Jurkat, Clone E6-1 (cell line): ENCODE measurements at regions not wholly inside any gene's neighbourhood (a gene's known extent, or its start where the extent isn't known, plus 50 kb on each side); places are given as distances from the start of the nearest gene placed in this dataset.
"Not testable (repeated sequence)": the region's sequence is repeated elsewhere in the genome, so short reads cannot be mapped to it uniquely, and the experiment has no call there.

Experiments
- DNase-seq: peaks from one replicate; pipeline ENCODE4 v3.0.0-alpha.2; 2011; ENCODE audit warnings: low read depth, low spot score
- H3K4me3 ChIP-seq: 2 replicates; pipeline ENCODE4 v1.5.1; 2011; ENCODE audit warnings: mild to moderate bottlenecking, low read length, control low read depth, moderate library complexity

- no peak overlapping the region for H3K4me3 ChIP-seq
- no peak for DNase-seq
These were observed 472.9 kb upstream of the GRID2 start for GRCh38 chr4:91830681-91831395.

DNA sequence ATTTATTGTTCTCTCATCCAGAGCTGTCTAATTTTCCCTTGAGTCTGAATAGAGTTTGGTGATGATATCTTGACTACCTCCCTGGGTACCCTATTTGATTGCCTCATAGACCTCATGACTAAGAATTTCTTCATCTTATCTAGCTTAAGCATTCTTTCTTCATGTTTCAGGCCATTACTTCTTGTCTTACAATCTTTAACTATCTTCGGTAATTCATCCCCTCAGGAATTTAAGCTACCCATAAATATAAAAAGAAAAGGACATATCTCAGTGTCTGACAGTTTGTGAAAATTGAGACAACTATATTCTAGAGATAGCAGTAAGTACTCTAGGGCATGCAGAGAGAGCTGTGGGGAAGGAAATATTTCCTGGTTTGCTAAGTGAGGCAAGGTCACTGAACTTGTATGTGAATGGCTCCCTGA is 466.1 kb upstream of the GRID2 start:
- no peak overlapping the region for H3K4me3 ChIP-seq
- no peak for DNase-seq

GRCh38 chr4:91838181-91838861 is 465.4 kb upstream of the GRID2 start:
- no peak for DNase-seq
- no peak overlapping the region for H3K4me3 ChIP-seq

- no peak for DNase-seq
- H3K4me3 ChIP-seq: no peak overlapping the region
These were observed 463.4 kb upstream of the GRID2 start for GRCh38 chr4:91840359-91840758.

DNA sequence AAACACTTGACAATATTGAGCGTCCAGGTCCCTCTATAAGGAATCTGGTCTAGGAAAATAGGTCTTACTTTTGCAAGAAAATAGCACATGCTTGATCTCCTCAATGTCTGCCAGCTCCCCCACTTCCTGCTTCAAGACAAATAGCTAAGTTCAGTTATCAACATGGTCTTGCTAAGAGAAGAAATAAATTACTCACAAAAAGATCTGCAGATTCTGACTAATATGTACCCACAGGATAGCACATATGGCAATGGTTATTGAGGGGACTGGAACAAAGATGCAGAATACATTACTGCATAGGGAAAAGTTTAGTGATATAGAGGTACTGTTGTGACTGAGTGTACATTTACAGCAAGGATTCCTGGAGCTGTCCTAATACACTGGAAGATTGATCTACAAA is 457.5 kb upstream of the GRID2 start:
- DNase-seq: no peak
- no peak overlapping the region for H3K4me3 ChIP-seq

DNA sequence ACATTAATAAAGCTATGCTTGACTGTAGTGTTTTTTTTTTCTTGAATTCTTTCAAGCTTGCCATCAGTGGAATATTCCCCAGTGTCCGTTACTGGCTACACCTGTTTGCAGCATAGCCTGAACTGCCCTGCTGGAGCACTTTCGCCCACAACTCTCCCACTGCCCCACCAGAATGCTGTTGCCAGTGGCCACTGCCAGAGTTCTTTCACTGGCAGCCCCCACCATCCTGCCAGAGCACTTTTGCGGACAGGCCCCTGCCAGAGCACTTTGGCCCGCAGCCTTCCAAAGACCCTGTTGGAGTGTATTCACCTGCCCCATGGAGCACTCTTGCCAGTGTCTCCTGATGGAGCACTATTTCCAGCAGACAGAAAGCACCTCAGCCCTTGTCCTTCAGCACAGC is 452.3 kb upstream of the GRID2 start:
- H3K4me3 ChIP-seq: no peak overlapping the region
- no peak for DNase-seq

- no peak overlapping the region for H3K4me3 ChIP-seq
- no peak for DNase-seq
These were observed 415.8 kb upstream of the GRID2 start for GRCh38 chr4:91887926-91888325.

GRCh38 chr4:91891217-91891616 is 412.5 kb upstream of the GRID2 start:
- DNase-seq, H3K4me3 ChIP-seq: not testable (repeated sequence)

DNA sequence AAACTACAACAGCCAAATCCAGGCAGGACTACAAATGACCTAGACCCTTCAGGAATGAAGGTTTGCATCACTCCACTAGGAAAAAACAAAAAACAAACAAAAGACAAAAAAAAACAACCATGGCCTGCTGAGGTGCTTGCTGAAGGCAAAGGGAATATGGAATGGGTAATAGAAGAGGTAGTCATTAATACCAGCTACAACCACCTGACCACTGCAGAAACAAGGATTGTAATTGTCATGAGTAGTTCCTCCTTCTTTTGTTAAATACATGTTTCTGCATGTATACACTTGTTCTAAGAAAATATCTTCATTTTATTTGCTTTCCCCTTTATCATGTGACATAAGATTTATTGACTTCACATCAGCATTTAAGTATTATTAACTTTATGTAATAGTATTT is 409.8 kb upstream of the GRID2 start:
- no peak for DNase-seq
- H3K4me3 ChIP-seq: no peak overlapping the region

- no peak overlapping the region for H3K4me3 ChIP-seq
- no peak for DNase-seq
These were observed 399.2 kb upstream of the GRID2 start for GRCh38 chr4:91904556-91904955.

DNA sequence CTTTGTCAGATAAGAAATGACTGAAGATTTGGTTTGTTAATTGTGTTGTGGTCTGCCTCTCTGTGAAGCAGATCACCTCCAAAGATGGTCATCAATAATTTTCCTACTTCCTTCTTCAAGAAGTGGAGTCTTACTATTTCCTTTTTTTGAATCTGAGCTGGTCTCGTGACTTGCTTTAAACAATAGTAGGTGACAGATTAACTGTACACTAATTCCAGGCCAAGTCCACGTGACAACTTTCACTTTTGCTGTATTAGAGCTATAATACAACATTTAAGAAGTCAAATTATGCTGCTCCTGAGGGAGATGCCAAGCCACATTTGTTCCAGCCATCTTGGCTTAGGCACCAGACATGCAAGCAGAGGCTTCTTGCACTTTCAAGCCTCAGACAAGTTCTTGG is 393.8 kb upstream of the GRID2 start:
- DNase-seq: no peak
- no peak overlapping the region for H3K4me3 ChIP-seq

DNA sequence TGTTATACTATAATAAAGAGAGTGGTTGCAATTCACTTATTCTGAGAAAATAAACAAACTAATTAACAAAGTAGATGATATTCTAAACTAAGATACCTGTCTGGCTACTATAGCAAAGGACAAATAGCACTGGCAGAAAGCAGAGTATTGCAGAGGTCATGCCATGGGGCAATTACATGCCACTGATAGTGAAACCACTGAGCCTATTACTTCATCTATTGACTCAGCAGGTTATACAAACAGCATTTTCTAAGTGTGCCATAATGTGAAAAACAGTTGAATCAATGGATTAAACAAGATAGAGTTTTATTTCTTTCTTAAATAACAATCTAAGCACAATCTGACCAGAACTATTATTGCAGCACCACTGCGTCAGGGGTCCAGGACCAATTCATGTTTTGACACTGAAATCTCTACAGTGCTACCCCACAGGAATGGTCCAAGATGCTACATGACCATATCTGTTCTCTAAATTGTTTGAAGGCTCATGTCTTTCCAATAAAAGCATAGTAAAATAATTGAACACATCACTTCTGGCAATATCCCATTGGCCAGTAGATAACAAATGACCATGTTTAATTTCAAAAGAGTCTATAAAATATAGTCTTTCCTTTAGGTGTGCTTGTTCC is 389.5 kb upstream of the GRID2 start:
- no peak for DNase-seq
- H3K4me3 ChIP-seq: no peak overlapping the region

DNA sequence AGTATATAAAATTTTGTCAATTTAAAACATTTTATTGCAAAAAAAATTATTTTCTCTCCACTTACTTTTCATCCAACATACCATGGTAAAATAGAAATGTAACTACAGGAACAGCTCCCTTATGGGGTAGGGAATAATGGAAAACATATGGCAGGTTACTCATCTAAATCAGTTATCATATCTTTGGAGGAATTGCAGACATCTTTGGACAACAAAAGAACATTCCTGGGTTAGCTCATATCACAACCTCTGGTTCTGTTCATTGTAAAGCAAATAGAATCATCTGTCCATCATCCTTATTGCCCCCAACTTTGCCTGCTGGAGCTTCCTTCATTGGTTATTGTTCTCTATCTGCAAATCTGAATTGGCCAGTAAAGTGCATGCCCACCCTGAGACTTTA is 387.5 kb upstream of the GRID2 start:
- H3K4me3 ChIP-seq: no peak overlapping the region
- no peak for DNase-seq

DNA sequence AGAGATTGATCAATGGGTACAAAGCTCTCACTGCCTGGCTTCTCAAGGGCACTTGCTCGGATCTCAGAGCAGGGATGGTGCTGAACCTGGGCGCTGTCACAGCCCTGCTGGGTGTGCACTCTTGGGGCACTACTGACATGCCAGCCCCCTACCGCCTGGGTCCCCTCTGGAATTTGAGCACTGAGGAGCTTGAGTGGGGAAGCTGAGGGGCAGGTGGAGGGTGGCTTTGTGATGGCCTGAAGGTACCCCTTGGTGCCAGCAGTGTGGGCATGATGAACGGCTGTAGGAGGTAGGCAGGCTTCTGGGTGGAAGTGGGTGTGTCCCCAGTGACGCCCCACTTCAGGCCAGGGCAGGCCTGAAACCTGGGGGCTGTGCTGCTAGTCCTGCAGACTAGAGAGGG is 379.1 kb upstream of the GRID2 start:
- no peak for DNase-seq
- H3K4me3 ChIP-seq: no peak overlapping the region

DNA sequence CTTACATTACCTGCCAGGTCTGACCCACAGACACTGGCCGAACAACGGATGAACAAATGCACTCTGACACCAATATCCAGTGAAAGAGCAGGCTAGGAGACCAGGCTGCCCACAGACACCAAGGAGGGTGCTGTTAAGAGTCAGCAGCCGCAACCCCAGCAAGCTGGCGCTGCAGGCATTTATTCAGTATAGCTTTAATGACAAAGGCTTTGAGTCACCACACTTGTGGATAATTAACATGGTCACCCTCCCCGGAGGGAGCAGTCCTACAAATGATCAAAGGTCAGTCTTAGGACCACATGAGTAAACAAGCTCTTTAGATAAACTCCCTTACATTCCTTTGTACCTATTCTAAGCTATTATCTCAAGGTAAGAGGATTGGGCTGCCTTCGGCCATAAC is 368.5 kb upstream of the GRID2 start:
- DNase-seq: no peak
- no peak overlapping the region for H3K4me3 ChIP-seq

DNA sequence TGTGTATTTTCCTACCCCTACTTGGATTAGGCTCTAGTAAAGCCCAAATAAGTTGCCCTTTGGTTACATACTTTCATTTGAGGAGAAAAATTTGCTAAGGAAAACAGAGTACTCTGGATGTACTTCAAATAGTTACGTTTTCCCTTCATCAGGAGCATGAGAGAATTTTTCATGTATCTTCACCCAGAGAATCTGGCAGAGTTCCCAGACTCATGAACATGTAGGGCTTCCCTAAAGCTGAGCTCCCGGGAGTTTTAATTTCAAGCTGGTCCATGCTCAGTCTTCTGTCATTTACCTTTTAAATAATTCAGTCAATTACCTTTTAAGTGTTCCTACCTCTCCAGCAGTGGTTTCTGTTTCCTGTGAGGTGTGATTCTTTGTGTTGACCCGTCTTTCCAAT is 367.5 kb upstream of the GRID2 start:
- DNase-seq: no peak
- H3K4me3 ChIP-seq: no peak overlapping the region

- no peak overlapping the region for H3K4me3 ChIP-seq
- no peak for DNase-seq
These were observed 345.8 kb upstream of the GRID2 start for GRCh38 chr4:91957963-91958362.

DNA sequence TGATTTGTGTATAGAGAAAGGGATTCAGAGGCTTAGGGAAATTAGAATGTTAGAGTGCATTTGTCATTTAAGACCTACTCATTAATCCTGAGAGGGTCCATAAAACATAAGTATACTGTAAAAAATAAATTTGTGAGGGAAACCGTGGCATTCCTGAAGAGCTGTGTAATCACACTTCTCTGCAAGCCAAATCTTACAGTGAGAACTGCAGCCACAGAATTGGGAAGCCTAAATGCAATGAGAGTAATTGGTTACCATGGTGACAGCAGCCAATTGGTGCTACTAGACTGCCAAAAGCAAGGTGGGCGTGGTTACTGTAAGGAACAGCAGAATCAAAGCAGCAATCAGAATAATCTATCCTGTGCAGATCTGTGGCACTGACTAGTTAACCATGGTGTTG is 345.2 kb upstream of the GRID2 start:
- DNase-seq: peak; percentile 0
- no peak overlapping the region for H3K4me3 ChIP-seq

DNA sequence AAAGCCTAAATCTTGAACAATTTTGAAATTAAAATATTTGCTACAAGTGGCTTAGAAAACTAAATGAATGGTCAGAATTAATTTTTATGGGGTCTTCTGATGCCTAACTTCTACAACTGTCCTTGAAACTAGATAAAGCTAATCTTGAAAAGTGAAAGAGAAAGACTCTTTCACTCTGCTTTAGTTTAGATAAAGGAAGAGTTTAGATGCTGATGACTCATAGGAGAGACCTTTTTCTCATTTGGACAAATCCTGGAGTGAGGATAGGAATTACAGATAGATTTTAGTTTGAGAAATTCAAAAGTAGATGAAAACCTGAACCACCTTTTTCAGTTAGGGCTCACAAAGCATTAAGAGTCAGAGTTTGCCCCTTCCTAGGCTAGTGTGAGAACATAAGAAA is 342.3 kb upstream of the GRID2 start:
- no peak for DNase-seq
- no peak overlapping the region for H3K4me3 ChIP-seq

DNA sequence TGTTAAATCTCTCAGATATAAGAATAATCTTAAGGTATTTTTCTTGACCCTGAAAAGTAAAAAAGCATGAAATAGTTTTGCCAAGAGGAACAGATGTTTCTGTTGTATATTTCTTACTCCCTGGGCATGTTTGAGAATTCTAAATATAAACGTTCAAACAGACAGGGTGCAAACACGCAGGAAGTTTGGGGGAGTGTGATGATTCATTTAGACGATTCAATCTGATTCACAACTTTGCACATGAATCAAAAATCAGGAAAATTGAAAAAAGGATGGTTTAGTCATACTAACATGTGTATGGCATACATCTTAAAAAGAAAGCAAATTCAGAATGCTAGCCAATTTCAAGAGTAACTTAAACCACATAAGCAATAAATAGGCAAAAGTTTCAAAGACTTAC is 340.3 kb upstream of the GRID2 start:
- no peak overlapping the region for H3K4me3 ChIP-seq
- DNase-seq: no peak

GRCh38 chr4:91965166-91965565 is 338.6 kb upstream of the GRID2 start:
- no peak for DNase-seq
- no peak overlapping the region for H3K4me3 ChIP-seq
